ENCODE measurements at regions not wholly inside any gene's neighbourhood (a gene's known extent, or its start where the extent isn't known, plus 50 kb on each side); places are given as distances from the start of the nearest gene placed in this dataset.

- no peaks in the 10 kb centered on the region for H3K4me1 ChIP-seq
- H3K27me3 ChIP-seq = no peaks in the 10 kb centered on the region
- no peaks in the 10 kb centered on the region for H3K9me3 ChIP-seq
- intact Hi-C loops (cut with DNase I; ENCODE audit: low total_unique reads) = no loop called here
- DNase-seq = no peak
- TF ChIP-seq CTCF (IDR thresholded peaks at IDR 0.05) = no peak
- no peaks in the 10 kb centered on the region for H3K36me3 ChIP-seq
- no peak overlapping the region for H3K27ac ChIP-seq
- no peak overlapping the region for H3K4me3 ChIP-seq
Measured at GRCh38 chr3:177686671-177687070, 489.4 kb upstream of the TBL1XR1 start.

- Histone ChIP-seq H3K9me3 (no peaks in the 10 kb centered on the region), H3K27me3 (no peaks in the 10 kb centered on the region), H3K4me1 (no peaks in the 10 kb centered on the region), H3K4me3 (no peak overlapping the region), H3K27ac (no peak overlapping the region), H3K36me3 (no peaks in the 10 kb centered on the region)
- intact Hi-C loops (cut with DNase I; ENCODE audit: low total_unique reads) = no loop called here
- no peak for TF ChIP-seq CTCF (IDR thresholded peaks at IDR 0.05)
- no peak for DNase-seq
Measured at GRCh38 chr3:177687291-177687690, 490.0 kb upstream of the TBL1XR1 start.

- intact Hi-C loops (cut with DNase I; ENCODE audit: low total_unique reads) = no loop called here
- Histone ChIP-seq H3K27me3 (no peaks in the 10 kb centered on the region), H3K27ac (no peak overlapping the region), H3K4me3 (no peak overlapping the region), H3K4me1 (no peaks in the 10 kb centered on the region), H3K9me3 (no peaks in the 10 kb centered on the region), H3K36me3 (no peaks in the 10 kb centered on the region)
- no peak for TF ChIP-seq CTCF (IDR thresholded peaks at IDR 0.05)
- DNase-seq = no peak
Measured at GRCh38 chr3:177688152-177688551, 490.9 kb upstream of the TBL1XR1 start.

- Histone ChIP-seq H3K36me3 (no peaks in the 10 kb centered on the region), H3K9me3 (no peaks in the 10 kb centered on the region), H3K4me1 (peaks cover 0 to 1% (median under 1%) of the 10 kb centered on the region in 4 donors), H3K27me3 (no peaks in the 10 kb centered on the region), H3K4me3 (no peak overlapping the region), H3K27ac (no peak overlapping the region)
- TF ChIP-seq CTCF (IDR thresholded peaks at IDR 0.05) = no peak
- intact Hi-C loops (cut with DNase I; ENCODE audit: low total_unique reads) = no loop called here
- no peak for DNase-seq
Measured at GRCh38 chr3:177689077-177689476, 491.8 kb upstream of the TBL1XR1 start.

- no peaks in the 10 kb centered on the region for H3K27me3 ChIP-seq
- no peak for TF ChIP-seq CTCF (IDR thresholded peaks at IDR 0.05)
- no peak overlapping the region for H3K4me3 ChIP-seq
- intact Hi-C loops (cut with DNase I; ENCODE audit: low total_unique reads) = no loop called here
- H3K27ac ChIP-seq = no peak overlapping the region
- DNase-seq = no peak
- H3K9me3 ChIP-seq = no peaks in the 10 kb centered on the region
- no peaks in the 10 kb centered on the region for H3K36me3 ChIP-seq
- H3K4me1 ChIP-seq = peaks cover 0 to 9% (median 2%) of the 10 kb centered on the region in 4 donors
Measured at GRCh38 chr3:177689869-177690268, 492.6 kb upstream of the TBL1XR1 start.

GRCh38 chr3:177690306-177690705 is 493.0 kb upstream of the TBL1XR1 start:
- no peaks in the 10 kb centered on the region for H3K27me3 ChIP-seq
- DNase-seq = no peak
- peaks cover 0 to 10% (median 2%) of the 10 kb centered on the region in 4 donors for H3K4me1 ChIP-seq
- H3K27ac ChIP-seq = no peak overlapping the region
- H3K9me3 ChIP-seq = no peaks in the 10 kb centered on the region
- H3K36me3 ChIP-seq = no peaks in the 10 kb centered on the region
- intact Hi-C loops (cut with DNase I; ENCODE audit: low total_unique reads) = no loop called here
- no peak for TF ChIP-seq CTCF (IDR thresholded peaks at IDR 0.05)
- no peak overlapping the region for H3K4me3 ChIP-seq
